Cardiac muscle cell (in vitro differentiated cells and primary cell): ENCODE measurements at regions not wholly inside any gene's neighbourhood (a gene's known extent, or its start where the extent isn't known, plus 50 kb on each side); places are given as distances from the start of the nearest gene placed in this dataset.

Source experiments
- DNase-seq, 2 donors: peaks; one replicate each; pipeline versions ENCODE4 v3.0.0 to v3.0.0-alpha.2; 2010 to 2017; ENCODE audit warnings: low read depth in 1 of 2, low spot score in 1 of 2
- H3K27ac ChIP-seq: fragments of 200-600 bp; sonication (generic); 2 replicates; pipeline ENCODE4 v1.5.1; 2016
- H3K27me3 ChIP-seq: fragments of 200-600 bp; sonication (generic); 2 replicates; pipeline ENCODE4 v1.6.0; 2016; ENCODE audit warnings: control low read depth
- H3K36me3 ChIP-seq: fragments of 200-600 bp; sonication (generic); 2 replicates; pipeline ENCODE4 v1.5.1; 2016; ENCODE audit warnings: control low read depth
- H3K4me1 ChIP-seq: fragments of 200-600 bp; sonication (generic); 2 replicates; pipeline ENCODE4 v1.8.1; 2017; ENCODE audit warnings: low read depth, mild to moderate bottlenecking, mixed run types
- H3K4me3 ChIP-seq: fragments of 200-600 bp; sonication (generic); 2 replicates; pipeline ENCODE4 v1.5.1; 2016; ENCODE audit warnings: mild to moderate bottlenecking
- H3K9me3 ChIP-seq: fragments of 200-600 bp; sonication (generic); 2 replicates; pipeline ENCODE4 v1.5.1; 2017; ENCODE audit warnings: low read depth, mild to moderate bottlenecking, control low read depth
- TF ChIP-seq, protein P1 (sequence below): IDR thresholded peaks from 2 replicates; pipeline ENCODE4 v1.5.1; 2012; ENCODE audit warnings: low read depth, mild to moderate bottlenecking, low read length

GRCh38 chr3:107106316-107106715 is 270.9 kb upstream of the CCDC54 start:
- H3K36me3 ChIP-seq = no peaks in the 10 kb centered on the region
- DNase-seq = peak in 1 of 2 donors; percentile 32
- no peaks in the 10 kb centered on the region for H3K9me3 ChIP-seq
- H3K4me1 ChIP-seq = peaks cover 8% of the 10 kb centered on the region
- no peaks in the 10 kb centered on the region for H3K27me3 ChIP-seq
- TF ChIP-seq, protein P1, sequence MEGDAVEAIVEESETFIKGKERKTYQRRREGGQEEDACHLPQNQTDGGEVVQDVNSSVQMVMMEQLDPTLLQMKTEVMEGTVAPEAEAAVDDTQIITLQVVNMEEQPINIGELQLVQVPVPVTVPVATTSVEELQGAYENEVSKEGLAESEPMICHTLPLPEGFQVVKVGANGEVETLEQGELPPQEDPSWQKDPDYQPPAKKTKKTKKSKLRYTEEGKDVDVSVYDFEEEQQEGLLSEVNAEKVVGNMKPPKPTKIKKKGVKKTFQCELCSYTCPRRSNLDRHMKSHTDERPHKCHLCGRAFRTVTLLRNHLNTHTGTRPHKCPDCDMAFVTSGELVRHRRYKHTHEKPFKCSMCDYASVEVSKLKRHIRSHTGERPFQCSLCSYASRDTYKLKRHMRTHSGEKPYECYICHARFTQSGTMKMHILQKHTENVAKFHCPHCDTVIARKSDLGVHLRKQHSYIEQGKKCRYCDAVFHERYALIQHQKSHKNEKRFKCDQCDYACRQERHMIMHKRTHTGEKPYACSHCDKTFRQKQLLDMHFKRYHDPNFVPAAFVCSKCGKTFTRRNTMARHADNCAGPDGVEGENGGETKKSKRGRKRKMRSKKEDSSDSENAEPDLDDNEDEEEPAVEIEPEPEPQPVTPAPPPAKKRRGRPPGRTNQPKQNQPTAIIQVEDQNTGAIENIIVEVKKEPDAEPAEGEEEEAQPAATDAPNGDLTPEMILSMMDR = no peak
- H3K27ac ChIP-seq = no peak overlapping the region
- no peak overlapping the region for H3K4me3 ChIP-seq

- H3K36me3 ChIP-seq = no peaks in the 10 kb centered on the region
- TF ChIP-seq, protein P1 = no peak
- DNase-seq = no peak
- no peak overlapping the region for H3K4me3 ChIP-seq
- no peaks in the 10 kb centered on the region for H3K9me3 ChIP-seq
- no peak overlapping the region for H3K27ac ChIP-seq
- no peaks in the 10 kb centered on the region for H3K27me3 ChIP-seq
- peaks cover 8% of the 10 kb centered on the region for H3K4me1 ChIP-seq
Measured at GRCh38 chr3:107106907-107107306, 270.3 kb upstream of the CCDC54 start.

DNA sequence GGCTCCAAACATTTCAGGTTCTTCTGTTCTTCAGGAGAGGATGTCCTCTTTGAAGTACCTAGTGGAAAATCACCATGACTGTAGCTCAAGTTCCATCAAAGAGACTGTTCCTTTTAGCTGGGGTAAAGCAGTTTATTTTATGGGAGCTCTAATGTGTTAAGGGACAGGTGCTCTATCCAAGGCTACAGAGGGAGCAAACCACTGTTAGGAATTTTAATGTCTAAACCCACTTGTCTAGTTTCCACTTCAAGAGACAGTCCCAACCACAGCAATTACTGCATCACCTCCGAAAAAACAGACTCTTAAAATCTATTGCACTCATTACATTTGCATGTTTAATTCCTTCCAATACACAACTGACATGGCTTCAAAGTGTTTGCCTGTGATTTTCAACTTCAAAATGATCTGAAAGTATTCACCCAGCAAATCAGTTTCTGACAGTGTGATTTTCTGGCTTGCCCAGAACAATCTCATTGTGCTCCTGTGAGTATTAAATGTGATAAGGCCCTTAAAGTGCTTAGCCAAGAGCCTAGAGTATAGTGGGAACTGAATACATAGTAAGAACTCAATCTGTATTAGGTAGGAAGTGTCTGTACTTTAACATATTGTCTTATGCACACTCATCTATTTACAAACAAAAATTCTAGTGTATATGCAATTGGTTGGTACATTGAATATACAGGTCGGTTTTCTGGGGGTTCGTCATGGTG is 266.5 kb upstream of the CCDC54 start:
- Histone ChIP-seq H3K4me3 (no peak overlapping the region), H3K36me3 (no peaks in the 10 kb centered on the region), H3K27me3 (no peaks in the 10 kb centered on the region), H3K9me3 (no peaks in the 10 kb centered on the region), H3K4me1 (peaks cover 8% of the 10 kb centered on the region), H3K27ac (no peak overlapping the region)
- TF ChIP-seq, protein P1 = no peak
- DNase-seq = peak in 1 of 2 donors; percentile 28

DNA sequence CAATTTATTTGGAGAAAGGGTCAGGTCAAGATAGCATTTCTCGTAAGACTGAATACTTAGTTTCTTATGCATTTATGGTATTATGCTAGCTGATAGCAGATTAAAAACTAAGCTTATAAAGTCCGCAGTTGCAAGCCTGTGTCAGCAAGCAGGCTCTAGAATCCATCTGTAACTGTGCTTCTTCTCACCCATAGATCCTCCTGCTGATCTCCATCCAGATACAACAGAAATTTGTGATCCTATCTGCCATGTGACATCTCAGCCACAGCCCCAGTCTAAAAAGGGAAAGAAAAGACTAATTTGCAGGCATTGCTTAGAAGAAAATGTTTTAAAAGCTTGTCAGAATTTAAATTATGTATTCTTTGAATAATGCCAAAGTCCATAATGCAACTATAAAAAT is 265.4 kb upstream of the CCDC54 start:
- Histone ChIP-seq H3K36me3 (no peaks in the 10 kb centered on the region), H3K27me3 (no peaks in the 10 kb centered on the region), H3K9me3 (no peaks in the 10 kb centered on the region), H3K27ac (no peak overlapping the region), H3K4me3 (no peak overlapping the region), H3K4me1 (peaks cover 8% of the 10 kb centered on the region)
- no peak for DNase-seq
- TF ChIP-seq, protein P1 = no peak

GRCh38 chr3:107112356-107112755 is 264.9 kb upstream of the CCDC54 start:
- Histone ChIP-seq H3K4me3 (no peak overlapping the region), H3K27ac (no peak overlapping the region), H3K9me3 (no peaks in the 10 kb centered on the region), H3K36me3 (no peaks in the 10 kb centered on the region), H3K4me1 (peaks cover 8% of the 10 kb centered on the region), H3K27me3 (no peaks in the 10 kb centered on the region)
- TF ChIP-seq, protein P1 = no peak
- DNase-seq = no peak
